ENCODE measurements at regions not wholly inside any gene's neighbourhood (a gene's known extent, or its start where the extent isn't known, plus 50 kb on each side); places are given as distances from the start of the nearest gene placed in this dataset.

DNA sequence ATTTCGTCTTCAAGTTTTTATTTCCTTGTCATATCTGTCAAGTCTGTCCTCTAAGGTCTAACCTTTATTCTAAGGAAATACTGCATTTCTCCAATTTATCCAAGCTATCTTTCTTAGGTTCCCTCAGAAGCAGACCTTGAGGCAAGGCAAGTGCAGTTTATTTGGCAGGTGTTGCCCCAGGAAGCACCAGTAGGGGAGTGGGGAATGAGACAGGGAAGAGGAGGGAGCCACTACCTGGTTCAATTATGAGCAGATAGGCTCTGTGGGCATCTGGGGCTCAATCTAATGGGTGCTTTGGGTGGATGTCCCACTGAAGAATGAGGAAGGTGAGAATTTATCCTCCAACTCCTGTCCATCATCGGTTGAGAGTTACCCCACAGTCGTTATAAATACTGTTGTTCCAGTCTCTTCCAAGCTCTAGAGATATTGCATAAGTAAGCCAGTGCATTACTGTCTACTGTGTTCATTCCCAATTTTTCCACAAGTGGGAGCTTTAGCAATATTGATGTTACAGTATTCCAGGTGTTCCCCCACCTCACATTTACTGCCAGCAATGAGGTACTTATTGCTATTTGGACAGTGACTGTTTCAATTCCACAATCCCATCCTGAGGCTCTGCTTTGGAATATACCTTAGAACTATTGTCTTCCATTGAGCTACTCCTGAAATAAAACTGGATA, 154.9 kb upstream of the CEP126 start:
- CTCF ChIA-PET: interaction anchor here (2.0 to 2.5 kb wide), 2 partner anchors 87 to 247 kb away, joined by 7 to 14 read pairs; no protein-coding TSS in a partner anchor
- Histone ChIP-seq H3K79me2 (ENCODE audit: control insufficient read depth, insufficient read depth, low read length) (no peaks in the 10 kb centered on the region), H3K9me1 (replicated peaks; ENCODE audit: control insufficient read depth, extremely low read depth, insufficient read depth, low read length) (no peaks in the 10 kb centered on the region), H3K27me3 (ENCODE audit: control insufficient read depth in 2 of 2, insufficient read depth in 2 of 2, low read length in 2 of 2) (peaks cover 0 to 2% of the 10 kb centered on the region in 2 experiments), H3K27ac (ENCODE audit: insufficient read depth, low read depth, low read length) (no peak overlapping the region), H3K9me3 (replicated peaks; ENCODE audit: control insufficient read depth, insufficient read depth, low read length) (no peaks in the 10 kb centered on the region), H2AFZ (ENCODE audit: low read depth, low read length) (no peak overlapping the region), H4K20me1 (replicated peaks; ENCODE audit: control insufficient read depth, extremely low read depth, insufficient read depth, low read length) (no peaks in the 10 kb centered on the region), H3K36me3 (ENCODE audit: control insufficient read depth in 2 of 2, extremely low read depth in 1 of 2, insufficient read depth in 2 of 2, low read length in 2 of 2) (no peaks in the 10 kb centered on the region), H3K4me1 (ENCODE audit: control insufficient read depth, extremely low read depth, insufficient read depth, low read length) (no peaks in the 10 kb centered on the region), H3K4me2 (ENCODE audit: insufficient read depth, low read length) (no peak overlapping the region), H3K4me3 (replicated peaks in 1 of 3; ENCODE audit: insufficient read depth in 1 of 3, low read depth in 1 of 3, low read length in 3 of 3) (no peak overlapping the region), H3K9ac (replicated peaks; ENCODE audit: extremely low read depth, insufficient read depth, low read length) (no peak overlapping the region)
- dilution Hi-C loops (cut with MboI; ENCODE audit: extremely low pct_ligation_motif_present, low sequenced_read_pairs): no loop called here
- no TSS peak for BruUV-seq (replicated peaks)
- POLR2A ChIA-PET: no interaction called here
- FAIRE-seq (no peak), DNase-seq (ENCODE audit: low read depth, low spot score) (peak; percentile 6)
- no peak for TF ChIP-seq GATA2 (IDR thresholded peaks at IDR 0.05; ENCODE audit: insufficient read depth, insufficient read length, low read depth, low read length)
- TF ChIP-seq MYC (IDR thresholded peaks at IDR 0.05; ENCODE audit: low read depth, low read length): no peak
- intact Hi-C loops (cut with micrococcal nuclease): loop anchor here (1.0 to 5.0 kb wide), 2 partner anchors 87 to 248 kb away; no protein-coding TSS in a partner anchor

DNA sequence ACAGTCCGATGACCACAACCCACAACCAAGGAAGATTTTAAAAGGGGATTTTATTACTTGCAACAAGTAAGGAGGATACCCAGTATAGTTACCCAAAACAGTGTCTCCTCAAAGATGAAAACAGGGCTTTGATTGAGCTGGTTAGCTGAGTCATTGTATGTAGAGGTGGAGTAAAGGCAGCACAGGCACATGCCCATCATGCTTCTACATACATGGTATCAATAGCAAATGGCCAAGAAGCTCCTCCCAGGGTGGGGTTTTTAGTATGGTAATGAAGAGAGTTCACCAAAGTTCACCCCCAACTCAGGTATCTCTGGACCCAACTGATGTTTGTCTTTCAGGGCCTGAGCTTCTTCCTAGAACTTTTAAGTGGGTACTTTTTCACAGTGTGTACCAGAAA, 157.1 kb upstream of the CEP126 start:
- H4K20me1 ChIP-seq (replicated peaks; ENCODE audit: control insufficient read depth, extremely low read depth, insufficient read depth, low read length): no peaks in the 10 kb centered on the region
- H3K4me3 ChIP-seq (replicated peaks in 1 of 3; ENCODE audit: insufficient read depth in 1 of 3, low read depth in 1 of 3, low read length in 3 of 3): no peak overlapping the region
- no TSS peak for BruUV-seq (replicated peaks)
- no peak overlapping the region for H3K27ac ChIP-seq (ENCODE audit: insufficient read depth, low read depth, low read length)
- no peak overlapping the region for H2AFZ ChIP-seq (ENCODE audit: low read depth, low read length)
- CTCF ChIA-PET: no interaction called here
- no peak overlapping the region for H3K9ac ChIP-seq (replicated peaks; ENCODE audit: extremely low read depth, insufficient read depth, low read length)
- intact Hi-C loops (cut with micrococcal nuclease) (no loop called here), dilution Hi-C loops (cut with MboI; ENCODE audit: extremely low pct_ligation_motif_present, low sequenced_read_pairs) (no loop called here)
- POLR2A ChIA-PET: no interaction called here
- no peaks in the 10 kb centered on the region for H3K79me2 ChIP-seq (ENCODE audit: control insufficient read depth, insufficient read depth, low read length)
- H3K36me3 ChIP-seq (ENCODE audit: control insufficient read depth in 2 of 2, extremely low read depth in 1 of 2, insufficient read depth in 2 of 2, low read length in 2 of 2): no peaks in the 10 kb centered on the region
- peaks cover 0 to 2% of the 10 kb centered on the region in 2 experiments for H3K27me3 ChIP-seq (ENCODE audit: control insufficient read depth in 2 of 2, insufficient read depth in 2 of 2, low read length in 2 of 2)
- no peak for TF ChIP-seq JUN (IDR thresholded peaks at IDR 0.05; ENCODE audit: borderline replicate concordance, insufficient read depth, insufficient read length, low read depth)
- TF ChIP-seq FOS (IDR thresholded peaks at IDR 0.05; ENCODE audit: borderline replicate concordance, insufficient read depth, low read length): no peak
- TF ChIP-seq, protein P1, sequence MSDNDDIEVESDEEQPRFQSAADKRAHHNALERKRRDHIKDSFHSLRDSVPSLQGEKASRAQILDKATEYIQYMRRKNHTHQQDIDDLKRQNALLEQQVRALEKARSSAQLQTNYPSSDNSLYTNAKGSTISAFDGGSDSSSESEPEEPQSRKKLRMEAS (IDR thresholded peaks at IDR 0.05; ENCODE audit: insufficient read depth, insufficient read length): no peak
- no peak for TF ChIP-seq EZH2 (IDR thresholded peaks at IDR 0.05; ENCODE audit: borderline replicate concordance, low read depth, low read length, severe bottlenecking)
- TF ChIP-seq GATA2 (IDR thresholded peaks at IDR 0.05; ENCODE audit: insufficient read depth, insufficient read length, low read depth, low read length): no peak
- no peak for TF ChIP-seq POLR2A (IDR thresholded peaks at IDR 0.05; ENCODE audit: low read depth, low read length)
- TF ChIP-seq, protein P2, sequence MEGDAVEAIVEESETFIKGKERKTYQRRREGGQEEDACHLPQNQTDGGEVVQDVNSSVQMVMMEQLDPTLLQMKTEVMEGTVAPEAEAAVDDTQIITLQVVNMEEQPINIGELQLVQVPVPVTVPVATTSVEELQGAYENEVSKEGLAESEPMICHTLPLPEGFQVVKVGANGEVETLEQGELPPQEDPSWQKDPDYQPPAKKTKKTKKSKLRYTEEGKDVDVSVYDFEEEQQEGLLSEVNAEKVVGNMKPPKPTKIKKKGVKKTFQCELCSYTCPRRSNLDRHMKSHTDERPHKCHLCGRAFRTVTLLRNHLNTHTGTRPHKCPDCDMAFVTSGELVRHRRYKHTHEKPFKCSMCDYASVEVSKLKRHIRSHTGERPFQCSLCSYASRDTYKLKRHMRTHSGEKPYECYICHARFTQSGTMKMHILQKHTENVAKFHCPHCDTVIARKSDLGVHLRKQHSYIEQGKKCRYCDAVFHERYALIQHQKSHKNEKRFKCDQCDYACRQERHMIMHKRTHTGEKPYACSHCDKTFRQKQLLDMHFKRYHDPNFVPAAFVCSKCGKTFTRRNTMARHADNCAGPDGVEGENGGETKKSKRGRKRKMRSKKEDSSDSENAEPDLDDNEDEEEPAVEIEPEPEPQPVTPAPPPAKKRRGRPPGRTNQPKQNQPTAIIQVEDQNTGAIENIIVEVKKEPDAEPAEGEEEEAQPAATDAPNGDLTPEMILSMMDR (IDR thresholded peaks at IDR 0.05; ENCODE audit: extremely low read depth in 1 of 2, insufficient read depth in 1 of 2, low read depth in 1 of 2, low read length in 2 of 2): no peak
- no peak for TF ChIP-seq MYC (IDR thresholded peaks at IDR 0.05; ENCODE audit: low read depth, low read length)
- no peak for TF ChIP-seq POLR2AphosphoS5 (IDR thresholded peaks at IDR 0.05; ENCODE audit: insufficient read depth, low read depth, low read length)
- FAIRE-seq: no peak
- no peaks in the 10 kb centered on the region for H3K4me1 ChIP-seq (ENCODE audit: control insufficient read depth, extremely low read depth, insufficient read depth, low read length)
- no peaks in the 10 kb centered on the region for H3K9me3 ChIP-seq (replicated peaks; ENCODE audit: control insufficient read depth, insufficient read depth, low read length)
- H3K9me1 ChIP-seq (replicated peaks; ENCODE audit: control insufficient read depth, extremely low read depth, insufficient read depth, low read length): no peaks in the 10 kb centered on the region
- DNase-seq (ENCODE audit: low read depth, low spot score): no peak
- H3K4me2 ChIP-seq (ENCODE audit: insufficient read depth, low read length): no peak overlapping the region

Measured in endothelial cell of umbilical vein (primary cell).